ENCODE measurements at regions not wholly inside any gene's neighbourhood (a gene's known extent, or its start where the extent isn't known, plus 50 kb on each side); places are given as distances from the start of the nearest gene placed in this dataset.

DNA sequence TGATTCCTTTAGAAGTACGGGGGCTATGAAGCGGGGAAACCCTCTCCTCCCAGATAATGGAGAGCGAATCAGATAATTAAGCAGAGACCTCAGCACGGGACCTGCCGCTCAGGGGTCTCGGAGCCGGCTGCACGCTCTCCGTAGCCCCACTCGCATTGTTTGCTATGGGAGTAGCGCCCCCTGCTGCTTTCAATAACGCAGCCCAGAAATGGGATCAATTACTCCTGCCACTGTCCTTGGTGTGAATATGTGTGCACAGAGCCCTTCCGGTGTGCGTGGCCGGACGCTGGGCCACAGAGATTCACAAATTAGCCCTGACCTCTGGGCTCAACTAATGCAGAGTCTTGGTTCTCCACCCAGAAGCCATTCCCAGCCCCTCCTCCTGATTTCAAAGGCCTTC lies 76.4 kb upstream of the TMEM132C start:
- DNase-seq (ENCODE audit: low read depth): no peak

DNA sequence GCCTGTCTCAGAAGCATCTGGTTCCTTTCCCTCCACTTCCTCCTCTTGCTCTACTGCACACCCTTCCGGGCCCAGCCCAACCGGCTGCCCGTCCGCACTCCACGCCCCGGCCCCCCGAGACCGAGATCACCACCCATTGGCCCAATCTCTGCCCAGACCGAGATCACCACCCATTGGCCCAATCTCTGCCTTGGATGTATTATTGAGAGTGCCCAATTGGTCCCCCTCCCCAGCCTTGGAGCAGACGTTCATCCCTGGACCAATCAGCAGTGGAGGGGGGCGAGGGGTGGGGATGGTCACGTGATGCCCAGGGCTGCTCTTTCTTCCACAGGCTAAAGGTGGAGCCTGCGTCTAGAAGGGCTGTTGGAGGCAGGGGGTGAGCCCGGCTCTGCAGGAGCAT lies 75.6 kb upstream of the TMEM132C start:
- no peak for DNase-seq (ENCODE audit: low read depth)

GRCh38 chr12:128204711-128205110 lies 62.3 kb upstream of the TMEM132C start:
- no peak for DNase-seq (ENCODE audit: low read depth)

DNA sequence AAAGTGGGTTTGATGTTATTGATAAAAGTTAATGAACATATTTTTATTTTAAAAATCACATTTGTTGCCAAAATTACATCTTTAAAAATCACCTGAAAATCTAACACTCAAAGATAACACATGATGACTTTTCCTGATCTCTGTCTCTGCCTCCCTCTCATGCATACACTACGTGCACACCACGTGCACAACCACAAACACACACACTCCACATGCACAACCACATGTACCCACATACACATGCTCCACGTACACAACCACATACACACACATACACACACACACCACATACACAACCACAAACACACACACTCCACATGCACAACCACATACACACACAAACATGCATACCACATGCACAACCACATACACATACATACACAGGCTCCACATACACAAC lies 61.8 kb upstream of the TMEM132C start:
- no peak for DNase-seq (ENCODE audit: low read depth)

GRCh38 chr12:128205758-128206157 lies 61.2 kb upstream of the TMEM132C start:
- DNase-seq (ENCODE audit: low read depth): no peak
